Fibroblast of pulmonary artery (primary cell): ENCODE measurements at regions not wholly inside any gene's neighbourhood (a gene's known extent, or its start where the extent isn't known, plus 50 kb on each side); places are given as distances from the start of the nearest gene placed in this dataset.

ENCODE experiments used
- DNase-seq: peaks from one replicate; pipeline ENCODE4 v3.0.0-alpha.2; 2010; ENCODE audit warnings: low read depth
- H3K4me3 ChIP-seq: replicated peaks from 2 replicates; pipeline ENCODE4 v1.5.1; 2011; ENCODE audit warnings: low read depth, mild to moderate bottlenecking, control low read depth, low read length, moderate library complexity
- CTCF ChIP-seq: IDR thresholded peaks from 2 replicates; pipeline ENCODE4 v1.5.1; 2011; ENCODE audit warnings: mild to moderate bottlenecking, control low read depth, low read length, inconsistent platforms; ENCODE audit errors: missing control alignments

GRCh38 chr3:182397164-182397563, 396.1 kb upstream of the ATP11B start:
- no peak for DNase-seq
- TF ChIP-seq CTCF, result no peak
- no peak overlapping the region for H3K4me3 ChIP-seq

- no peak overlapping the region for H3K4me3 ChIP-seq
- DNase-seq, result no peak
- no peak for TF ChIP-seq CTCF
These were observed 393.1 kb upstream of the ATP11B start for GRCh38 chr3:182399978-182400737.

GRCh38 chr3:182400838-182401237, 392.5 kb upstream of the ATP11B start:
- no peak for TF ChIP-seq CTCF
- no peak for DNase-seq
- H3K4me3 ChIP-seq, result no peak overlapping the region

GRCh38 chr3:182404031-182404430, 389.3 kb upstream of the ATP11B start:
- H3K4me3 ChIP-seq, result no peak overlapping the region
- TF ChIP-seq CTCF, result no peak
- DNase-seq, result no peak

- H3K4me3 ChIP-seq, result no peak overlapping the region
- no peak for TF ChIP-seq CTCF
- DNase-seq, result no peak
These were observed 387.5 kb upstream of the ATP11B start for GRCh38 chr3:182405759-182406158.

- no peak overlapping the region for H3K4me3 ChIP-seq
- DNase-seq, result no peak
- no peak for TF ChIP-seq CTCF
These were observed 386.5 kb upstream of the ATP11B start for GRCh38 chr3:182406786-182407185.

GRCh38 chr3:182410051-182410450, 383.3 kb upstream of the ATP11B start:
- no peak for DNase-seq
- no peak for TF ChIP-seq CTCF
- no peak overlapping the region for H3K4me3 ChIP-seq
